Vagina (tissue), 2 donors: ENCODE measurements at regions not wholly inside any gene's neighbourhood (a gene's known extent, or its start where the extent isn't known, plus 50 kb on each side); places are given as distances from the start of the nearest gene placed in this dataset. TPM values are rescaled to one million over a fixed set of nuclear protein-coding genes. Genes with fewer than 3 reads are reported as not detected.
"Not testable (repeated sequence)": the region's sequence is repeated elsewhere in the genome, so short reads cannot be mapped to it uniquely, and the experiment has no call there.

Experiments
- DNase-seq, 2 donors: peaks; one replicate each; pipeline ENCODE4 v3.0.0-alpha.2; 2017; ENCODE audit errors: extremely low spot score in 2 of 2
- H3K27ac ChIP-seq: fragments of 200-600 bp; sonication (generic); one replicate; pipeline ENCODE4 v1.5.1; 2019
- H3K27me3 ChIP-seq: fragments of 200-600 bp; sonication (generic); one replicate; pipeline ENCODE4 v1.5.1; 2019
- H3K36me3 ChIP-seq, 2 donors: fragments of 200-600 bp; sonication (generic); one replicate each; pipeline ENCODE4 v1.5.1; 2017 to 2019
- H3K4me1 ChIP-seq: fragments of 200-600 bp; sonication (generic); one replicate; pipeline ENCODE4 v1.5.1; 2019
- H3K4me3 ChIP-seq, 2 donors: fragments of 200-600 bp; sonication (generic); 1 replicate in 1 of 2; 2 replicates in 1 of 2; pipeline ENCODE4 v1.5.1; 2016 to 2019
- H3K9me3 ChIP-seq: fragments of 200-600 bp; sonication (generic); one replicate; pipeline ENCODE4 v1.5.1; 2019
- CTCF ChIP-seq, 3 experiments: fragments of 450-650 bp in 2 of 3; fragments of 200-600 bp in 1 of 3; sonication (generic) in 1 of 3; IDR thresholded peaks; one replicate each; pipeline ENCODE4 v1.5.1; 2017 to 2019; ENCODE audit warnings: antibody characterized with exemption in 3 of 3, mild to moderate bottlenecking in 2 of 3, moderate library complexity in 2 of 3
- POLR2A ChIP-seq, 2 donors: fragments of 450-650 bp; IDR thresholded peaks; one replicate each; pipeline ENCODE4 v1.6.1; 2017; ENCODE audit warnings: antibody characterized with exemption in 2 of 2, mild to moderate bottlenecking in 2 of 2, moderate library complexity in 2 of 2
- POLR2AphosphoS5 ChIP-seq, 2 donors: sonication (generic); formaldehyde crosslinking; IDR thresholded peaks; one replicate each; pipeline ENCODE4 v1.9.0; 2017; ENCODE audit warnings: antibody characterized with exemption in 2 of 2, mild to moderate bottlenecking in 2 of 2, low read depth in 1 of 2; ENCODE audit not compliant: insufficient read depth in 1 of 2
- intact Hi-C: fragments of 100-400 bp; cut with DNase I; formaldehyde crosslinking; loops from one replicate; pipeline ENCODE4 v1.15.1; 2023
- small RNA-seq: library from RNA; depleted of rRNA; stranded (forward); fragments of <200 nt; gene quantifications from one replicate; pipeline ENCODE3, GENCODE V24; 2016

GRCh38 chr17:20944014-20944865 lies 98.6 kb downstream of the USP22 start:
- Histone ChIP-seq H3K27me3 (no peaks in the 10 kb centered on the region), H3K4me1 (no peaks in the 10 kb centered on the region), H3K27ac (no peak overlapping the region), H3K9me3 (no peaks in the 10 kb centered on the region), H3K4me3 (no peak overlapping the region), H3K36me3 (no peaks in the 10 kb centered on the region)
- DNase-seq = no peak
- intact Hi-C loops = no loop called here
- TF ChIP-seq POLR2A (IDR thresholded peaks at IDR 0.05) (no peak), CTCF (IDR thresholded peaks at IDR 0.05) (no peak), POLR2AphosphoS5 (IDR thresholded peaks at IDR 0.05; ENCODE audit: insufficient read depth in 1 of 2, low read depth in 1 of 2) (no peak)

GRCh38 chr17:20947708-20948107 lies 95.1 kb downstream of the USP22 start:
- H3K4me3 ChIP-seq, H3K9me3 ChIP-seq, DNase-seq, intact Hi-C loops, H3K27me3 ChIP-seq, H3K4me1 ChIP-seq, H3K36me3 ChIP-seq, H3K27ac ChIP-seq: not testable (repeated sequence)

- Histone ChIP-seq H3K27me3 (no peaks in the 10 kb centered on the region), H3K9me3 (no peaks in the 10 kb centered on the region), H3K4me1 (no peaks in the 10 kb centered on the region), H3K4me3 (no peak overlapping the region), H3K27ac (no peak overlapping the region), H3K36me3 (no peaks in the 10 kb centered on the region)
- intact Hi-C loops = no loop called here
- no peak for DNase-seq
- TF ChIP-seq POLR2AphosphoS5 (IDR thresholded peaks at IDR 0.05; ENCODE audit: insufficient read depth in 1 of 2, low read depth in 1 of 2) (no peak), POLR2A (IDR thresholded peaks at IDR 0.05) (no peak), CTCF (IDR thresholded peaks at IDR 0.05) (no peak)
These were observed 93.6 kb downstream of the USP22 start for GRCh38 chr17:20948984-20949777.

Small RNA genes lying in the stretch of these regions (small RNA-seq; reads per million reads assigned to genes)
- not detected for gene AC087499.6
- gene RNU6-1178P = not detected
